ENCODE measurements at regions not wholly inside any gene's neighbourhood (a gene's known extent, or its start where the extent isn't known, plus 50 kb on each side); places are given as distances from the start of the nearest gene placed in this dataset.

DNA sequence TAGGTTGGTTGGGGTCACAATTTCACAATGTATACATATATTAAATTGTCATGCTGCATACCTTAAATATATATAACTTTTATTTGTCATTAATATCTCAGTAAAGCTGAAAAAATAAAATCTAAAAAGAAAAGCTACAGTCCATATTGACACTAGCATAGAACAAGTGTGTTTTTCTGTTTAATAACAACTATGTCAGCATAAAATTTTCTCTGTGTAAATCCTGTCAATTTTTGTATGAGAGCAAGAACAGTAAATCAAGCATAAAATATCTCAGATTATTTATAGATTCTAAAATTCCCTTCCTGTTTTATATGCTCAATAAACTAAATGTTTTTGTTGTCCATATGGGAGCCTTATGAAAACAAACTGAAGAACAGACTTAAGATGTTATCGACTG is 739.2 kb downstream of the MRPL39 start:
- intact Hi-C loops (cut with DNase I; ENCODE audit: low total_unique reads) (no loop called here), in situ Hi-C loops (cut with MboI; ENCODE audit: low pct_ligation_motif_present in 1 of 4, low pct_unique_long_range_greater_than_20kb in 1 of 4, low sequenced_read_pairs in 3 of 4) (no loop called here)
- Histone ChIP-seq H3K27ac (no peak overlapping the region), H3K4me3 (no peak overlapping the region), H3K4me1 (no peaks in the 10 kb centered on the region), H3K36me3 (no peaks in the 10 kb centered on the region), H3K9me3 (no peaks in the 10 kb centered on the region), H3K27me3 (no peaks in the 10 kb centered on the region)
- 71 to 77% methylated on average over 1 of the region's 1 CpG for WGBS, 2 donors (ENCODE audit: low coverage in 1 of 2)
- no peak for DNase-seq
- TF ChIP-seq EP300 (IDR thresholded peaks at IDR 0.05; ENCODE audit: low read depth), result no peak
- no peak for TF ChIP-seq POLR2AphosphoS5 (IDR thresholded peaks at IDR 0.05)
- TF ChIP-seq POLR2A (IDR thresholded peaks at IDR 0.05), result no peak
- TF ChIP-seq, protein P1, sequence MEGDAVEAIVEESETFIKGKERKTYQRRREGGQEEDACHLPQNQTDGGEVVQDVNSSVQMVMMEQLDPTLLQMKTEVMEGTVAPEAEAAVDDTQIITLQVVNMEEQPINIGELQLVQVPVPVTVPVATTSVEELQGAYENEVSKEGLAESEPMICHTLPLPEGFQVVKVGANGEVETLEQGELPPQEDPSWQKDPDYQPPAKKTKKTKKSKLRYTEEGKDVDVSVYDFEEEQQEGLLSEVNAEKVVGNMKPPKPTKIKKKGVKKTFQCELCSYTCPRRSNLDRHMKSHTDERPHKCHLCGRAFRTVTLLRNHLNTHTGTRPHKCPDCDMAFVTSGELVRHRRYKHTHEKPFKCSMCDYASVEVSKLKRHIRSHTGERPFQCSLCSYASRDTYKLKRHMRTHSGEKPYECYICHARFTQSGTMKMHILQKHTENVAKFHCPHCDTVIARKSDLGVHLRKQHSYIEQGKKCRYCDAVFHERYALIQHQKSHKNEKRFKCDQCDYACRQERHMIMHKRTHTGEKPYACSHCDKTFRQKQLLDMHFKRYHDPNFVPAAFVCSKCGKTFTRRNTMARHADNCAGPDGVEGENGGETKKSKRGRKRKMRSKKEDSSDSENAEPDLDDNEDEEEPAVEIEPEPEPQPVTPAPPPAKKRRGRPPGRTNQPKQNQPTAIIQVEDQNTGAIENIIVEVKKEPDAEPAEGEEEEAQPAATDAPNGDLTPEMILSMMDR (IDR thresholded peaks at IDR 0.05), result no peak

DNA sequence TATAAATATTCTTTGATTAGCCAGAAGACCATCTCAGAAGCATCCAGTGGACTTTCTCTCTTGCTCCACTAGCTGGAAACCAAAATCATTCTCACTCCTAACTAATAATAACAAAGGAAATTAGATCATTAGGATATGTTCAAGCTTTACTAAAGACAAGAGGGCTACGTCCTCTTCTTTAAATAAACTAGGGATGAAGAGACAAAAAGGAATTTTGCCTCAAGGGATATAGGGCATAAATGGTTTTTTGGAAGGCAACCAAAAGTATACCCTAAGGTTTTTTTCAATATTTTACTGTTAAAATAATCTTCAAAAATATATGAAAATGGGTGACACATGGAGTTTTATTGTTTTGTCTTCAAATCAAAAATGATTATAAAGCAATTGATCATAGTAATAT is 745.8 kb downstream of the MRPL39 start:
- no peaks in the 10 kb centered on the region for H3K9me3 ChIP-seq
- H3K27me3 ChIP-seq, result no peaks in the 10 kb centered on the region
- no peak overlapping the region for H3K4me3 ChIP-seq
- TF ChIP-seq POLR2AphosphoS5 (IDR thresholded peaks at IDR 0.05), result no peak
- TF ChIP-seq, protein P1 (IDR thresholded peaks at IDR 0.05), result no peak
- TF ChIP-seq EP300 (IDR thresholded peaks at IDR 0.05; ENCODE audit: low read depth), result no peak
- TF ChIP-seq POLR2A (IDR thresholded peaks at IDR 0.05), result no peak
- intact Hi-C loops (cut with DNase I; ENCODE audit: low total_unique reads) (no loop called here), in situ Hi-C loops (cut with MboI; ENCODE audit: low pct_ligation_motif_present in 1 of 4, low pct_unique_long_range_greater_than_20kb in 1 of 4, low sequenced_read_pairs in 3 of 4) (no loop called here)
- 43 to 77% methylated on average over 1 of the region's 1 CpG for WGBS, 2 donors (ENCODE audit: low coverage in 1 of 2)
- DNase-seq, result no peak
- H3K27ac ChIP-seq, result no peak overlapping the region
- no peaks in the 10 kb centered on the region for H3K36me3 ChIP-seq
- H3K4me1 ChIP-seq, result no peaks in the 10 kb centered on the region

DNA sequence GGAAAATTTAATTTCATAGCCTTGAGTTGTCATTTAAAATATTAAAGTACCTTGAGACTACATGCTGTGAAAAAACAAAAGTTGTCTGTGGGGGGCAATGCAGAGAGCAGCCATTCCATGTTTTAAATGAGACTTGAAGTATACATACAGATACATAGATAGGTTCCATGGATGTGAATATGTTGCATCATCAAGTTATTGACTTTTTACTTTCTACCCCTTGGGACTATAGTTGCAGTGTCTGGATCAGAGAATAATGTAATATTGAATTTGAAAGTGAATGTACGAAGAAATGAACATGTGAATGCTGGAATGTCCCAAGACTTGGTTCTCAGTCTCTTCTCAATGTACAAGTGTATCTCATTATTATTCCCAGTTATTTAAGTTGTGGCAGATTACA is 751.0 kb downstream of the MRPL39 start:
- H3K9me3 ChIP-seq, result no peaks in the 10 kb centered on the region
- H3K4me3 ChIP-seq, result no peak overlapping the region
- no peaks in the 10 kb centered on the region for H3K4me1 ChIP-seq
- no peaks in the 10 kb centered on the region for H3K27me3 ChIP-seq
- no peak overlapping the region for H3K27ac ChIP-seq
- TF ChIP-seq, protein P1 (IDR thresholded peaks at IDR 0.05), result no peak
- TF ChIP-seq EP300 (IDR thresholded peaks at IDR 0.05; ENCODE audit: low read depth) (no peak), POLR2AphosphoS5 (IDR thresholded peaks at IDR 0.05) (no peak), POLR2A (IDR thresholded peaks at IDR 0.05) (no peak)
- no peak for DNase-seq
- 46 to 100% methylated on average over 1 of the region's 1 CpG for WGBS, 2 donors (ENCODE audit: low coverage in 1 of 2)
- in situ Hi-C loops (cut with MboI; ENCODE audit: low pct_ligation_motif_present in 1 of 4, low pct_unique_long_range_greater_than_20kb in 1 of 4, low sequenced_read_pairs in 3 of 4) (no loop called here), intact Hi-C loops (cut with DNase I; ENCODE audit: low total_unique reads) (no loop called here)
- no peaks in the 10 kb centered on the region for H3K36me3 ChIP-seq

DNA sequence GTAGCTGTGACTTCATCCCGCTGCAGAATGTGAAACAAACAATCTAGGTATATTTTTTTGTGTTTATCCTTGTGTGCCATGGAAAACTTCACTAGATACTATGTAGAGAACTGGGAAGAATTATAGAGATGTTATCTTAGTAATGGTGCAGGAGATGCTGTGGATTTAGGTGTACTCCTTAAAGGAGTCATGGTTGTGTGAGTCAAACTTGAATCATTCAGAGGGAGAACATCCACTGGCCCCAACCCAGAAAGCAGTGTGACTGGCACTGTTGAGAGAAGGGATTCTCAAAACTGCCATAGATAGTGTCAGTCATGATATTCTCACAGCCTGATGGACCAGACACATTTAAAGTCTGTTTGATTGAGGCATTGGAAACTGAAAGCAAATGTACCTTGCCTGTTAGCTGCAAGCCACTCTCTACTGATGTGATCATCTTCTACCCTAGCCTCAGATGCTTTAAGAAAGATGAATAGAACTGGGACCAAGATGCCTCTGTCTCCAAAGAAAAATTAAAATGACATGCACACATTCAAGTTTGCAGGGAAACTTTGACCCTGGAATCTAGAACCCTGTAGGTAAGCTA is 754.6 kb downstream of the MRPL39 start:
- H3K27ac ChIP-seq, result no peak overlapping the region
- no peak overlapping the region for H3K4me3 ChIP-seq
- TF ChIP-seq, protein P1 (IDR thresholded peaks at IDR 0.05), result no peak
- no peak for TF ChIP-seq POLR2A (IDR thresholded peaks at IDR 0.05)
- TF ChIP-seq EP300 (IDR thresholded peaks at IDR 0.05; ENCODE audit: low read depth), result no peak
- TF ChIP-seq POLR2AphosphoS5 (IDR thresholded peaks at IDR 0.05), result no peak
- H3K27me3 ChIP-seq, result no peaks in the 10 kb centered on the region
- no peaks in the 10 kb centered on the region for H3K4me1 ChIP-seq
- WGBS, 2 donors (ENCODE audit: low coverage in 1 of 2), result 69 to 75% methylated on average over 1 of the region's 1 CpG
- H3K9me3 ChIP-seq, result no peaks in the 10 kb centered on the region
- in situ Hi-C loops (cut with MboI; ENCODE audit: low pct_ligation_motif_present in 1 of 4, low pct_unique_long_range_greater_than_20kb in 1 of 4, low sequenced_read_pairs in 3 of 4), result no loop called here
- H3K36me3 ChIP-seq, result no peaks in the 10 kb centered on the region
- intact Hi-C loops (cut with DNase I; ENCODE audit: low total_unique reads), result no loop called here
- DNase-seq, result no peak

All from transverse colon (tissue), 4 donors.